GM12872 (cell line): ENCODE measurements at regions not wholly inside any gene's neighbourhood (a gene's known extent, or its start where the extent isn't known, plus 50 kb on each side); places are given as distances from the start of the nearest gene placed in this dataset.

Experiments used
- CTCF ChIP-seq: IDR thresholded peaks from 3 replicates; pipeline ENCODE4 v1.5.1; 2011; ENCODE audit warnings: low read depth, mild to moderate bottlenecking, low read length, moderate library complexity; ENCODE audit not compliant: insufficient read depth

GRCh38 chr22:49359076-49359475 is 468.6 kb downstream of the BRD1 start:
- TF ChIP-seq CTCF: no peak

GRCh38 chr22:49357661-49358440 is 469.8 kb downstream of the BRD1 start:
- no peak for TF ChIP-seq CTCF

- no peak for TF ChIP-seq CTCF
These were observed 471.2 kb downstream of the BRD1 start for GRCh38 chr22:49356428-49356827.

- TF ChIP-seq CTCF: no peak
These were observed 472.3 kb downstream of the BRD1 start for GRCh38 chr22:49355211-49355920.

- no peak for TF ChIP-seq CTCF
These were observed 473.0 kb downstream of the BRD1 start for GRCh38 chr22:49354516-49355210.

- TF ChIP-seq CTCF: no peak
These were observed 474.4 kb downstream of the BRD1 start for GRCh38 chr22:49353235-49353634.

- TF ChIP-seq CTCF: no peak
These were observed 475.1 kb downstream of the BRD1 start for GRCh38 chr22:49352361-49353169.
